ENCODE measurements at regions not wholly inside any gene's neighbourhood (a gene's known extent, or its start where the extent isn't known, plus 50 kb on each side); places are given as distances from the start of the nearest gene placed in this dataset.

DNA sequence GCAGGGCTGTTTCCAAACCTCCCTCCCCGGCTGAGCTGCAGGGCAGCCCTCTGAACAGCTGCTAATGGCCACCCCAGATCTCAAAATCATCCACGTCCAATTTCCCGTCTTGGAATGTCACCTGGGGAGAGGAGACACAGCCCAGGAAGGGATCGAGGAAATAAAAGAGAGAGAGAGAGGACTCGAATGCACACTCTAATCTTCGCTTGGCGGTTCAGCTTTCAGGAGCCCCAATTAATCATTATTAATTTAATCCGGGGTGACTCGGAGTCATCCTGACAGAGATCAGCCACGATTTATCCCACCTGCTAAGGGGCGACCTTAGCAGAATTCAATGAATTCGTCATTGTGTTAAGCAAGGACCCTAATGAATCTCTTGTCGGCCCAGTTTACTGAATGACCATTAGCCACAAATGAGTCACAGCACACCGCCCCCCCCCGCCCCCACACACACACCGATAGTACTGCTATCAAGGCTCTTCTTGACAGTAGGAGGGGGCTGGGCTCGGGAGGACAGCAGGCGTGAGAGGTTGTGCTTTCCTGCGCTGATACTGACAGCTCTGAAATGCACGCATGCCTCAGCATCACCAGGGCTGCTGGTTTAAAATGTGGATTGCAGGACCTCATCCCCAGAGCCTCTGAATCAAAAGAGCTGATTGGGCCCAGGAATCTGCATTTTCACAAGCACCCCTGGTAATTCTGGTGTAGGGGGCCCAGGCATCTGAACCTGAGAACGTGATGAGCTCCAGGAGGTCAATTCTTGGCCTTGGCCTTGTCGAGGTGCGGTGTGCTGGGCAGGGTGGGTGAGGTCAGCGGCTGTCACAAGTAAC lies 190.0 kb upstream of the CIBAR2 start:
- TF ChIP-seq POLR2AphosphoS5 (IDR thresholded peaks at IDR 0.05), result no peak
- TF ChIP-seq, protein P1, sequence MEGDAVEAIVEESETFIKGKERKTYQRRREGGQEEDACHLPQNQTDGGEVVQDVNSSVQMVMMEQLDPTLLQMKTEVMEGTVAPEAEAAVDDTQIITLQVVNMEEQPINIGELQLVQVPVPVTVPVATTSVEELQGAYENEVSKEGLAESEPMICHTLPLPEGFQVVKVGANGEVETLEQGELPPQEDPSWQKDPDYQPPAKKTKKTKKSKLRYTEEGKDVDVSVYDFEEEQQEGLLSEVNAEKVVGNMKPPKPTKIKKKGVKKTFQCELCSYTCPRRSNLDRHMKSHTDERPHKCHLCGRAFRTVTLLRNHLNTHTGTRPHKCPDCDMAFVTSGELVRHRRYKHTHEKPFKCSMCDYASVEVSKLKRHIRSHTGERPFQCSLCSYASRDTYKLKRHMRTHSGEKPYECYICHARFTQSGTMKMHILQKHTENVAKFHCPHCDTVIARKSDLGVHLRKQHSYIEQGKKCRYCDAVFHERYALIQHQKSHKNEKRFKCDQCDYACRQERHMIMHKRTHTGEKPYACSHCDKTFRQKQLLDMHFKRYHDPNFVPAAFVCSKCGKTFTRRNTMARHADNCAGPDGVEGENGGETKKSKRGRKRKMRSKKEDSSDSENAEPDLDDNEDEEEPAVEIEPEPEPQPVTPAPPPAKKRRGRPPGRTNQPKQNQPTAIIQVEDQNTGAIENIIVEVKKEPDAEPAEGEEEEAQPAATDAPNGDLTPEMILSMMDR (IDR thresholded peaks at IDR 0.05), result no peak
- no peak for TF ChIP-seq POLR2A (IDR thresholded peaks at IDR 0.05)
